RWPE1 (cell line): ENCODE measurements at regions not wholly inside any gene's neighbourhood (a gene's known extent, or its start where the extent isn't known, plus 50 kb on each side); places are given as distances from the start of the nearest gene placed in this dataset.
A peak's percentile ranks its signal among the peaks of the same experiment; 100 is the strongest.

ENCODE experiments used
- CTCF ChIA-PET: fragments of 350-600 bp; sonication (Branson Sonifier 250); formaldehyde crosslinking; extraction: SDS; loops from one replicate; lab custom pipeline; 2021; lab: Yijun Ruan, JAX
- POLR2A ChIA-PET: fragments of 400-600 bp; formaldehyde crosslinking; extraction: SDS; loops from one replicate; lab custom pipeline; 2020; ENCODE audit warnings: antibody characterized with exemption; ENCODE audit not compliant: low non-redundant PET; lab: Yijun Ruan, JAX
- DNase-seq: peaks from one replicate; pipeline ENCODE4 v3.0.0; 2012; ENCODE audit warnings: low spot score
- H3K27ac ChIP-seq: fragments of 450-650 bp; 2 replicates; pipeline ENCODE4 v1.5.1; 2017
- TF ChIP-seq, protein P1 (sequence below): fragments of 450-650 bp; conservative IDR thresholded peaks from 2 replicates; pipeline ENCODE4 v1.5.1; 2017; ENCODE audit warnings: low read depth, mild to moderate bottlenecking

DNA sequence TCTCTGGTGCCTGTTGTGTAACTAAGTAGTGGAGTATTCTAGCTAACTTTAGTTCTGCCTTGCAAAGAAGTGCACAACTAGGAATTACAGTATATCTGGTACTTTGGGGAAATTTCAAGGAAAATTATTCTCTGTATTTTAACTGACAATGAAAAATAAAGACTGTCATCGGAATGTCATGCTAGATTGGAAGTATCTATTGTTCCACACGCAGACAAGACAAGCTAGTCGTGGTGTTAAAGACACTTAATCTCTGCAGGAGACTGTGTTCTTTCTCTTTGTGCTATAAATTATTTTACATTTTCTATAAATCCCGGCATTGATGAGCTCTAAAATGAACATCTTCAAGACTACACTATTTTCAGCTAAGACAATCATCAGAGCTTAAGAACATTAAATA lies 1068.8 kb upstream of the ADGRL4 start:
- ChIA-PET POLR2A (no interaction called here), CTCF (interaction anchor here (0.9 kb wide), 1 partner anchor 25 kb away, joined by 3 read pairs; no protein-coding TSS in a partner anchor)
- no peak overlapping the region for H3K27ac ChIP-seq
- DNase-seq = no peak
- TF ChIP-seq, protein P1, sequence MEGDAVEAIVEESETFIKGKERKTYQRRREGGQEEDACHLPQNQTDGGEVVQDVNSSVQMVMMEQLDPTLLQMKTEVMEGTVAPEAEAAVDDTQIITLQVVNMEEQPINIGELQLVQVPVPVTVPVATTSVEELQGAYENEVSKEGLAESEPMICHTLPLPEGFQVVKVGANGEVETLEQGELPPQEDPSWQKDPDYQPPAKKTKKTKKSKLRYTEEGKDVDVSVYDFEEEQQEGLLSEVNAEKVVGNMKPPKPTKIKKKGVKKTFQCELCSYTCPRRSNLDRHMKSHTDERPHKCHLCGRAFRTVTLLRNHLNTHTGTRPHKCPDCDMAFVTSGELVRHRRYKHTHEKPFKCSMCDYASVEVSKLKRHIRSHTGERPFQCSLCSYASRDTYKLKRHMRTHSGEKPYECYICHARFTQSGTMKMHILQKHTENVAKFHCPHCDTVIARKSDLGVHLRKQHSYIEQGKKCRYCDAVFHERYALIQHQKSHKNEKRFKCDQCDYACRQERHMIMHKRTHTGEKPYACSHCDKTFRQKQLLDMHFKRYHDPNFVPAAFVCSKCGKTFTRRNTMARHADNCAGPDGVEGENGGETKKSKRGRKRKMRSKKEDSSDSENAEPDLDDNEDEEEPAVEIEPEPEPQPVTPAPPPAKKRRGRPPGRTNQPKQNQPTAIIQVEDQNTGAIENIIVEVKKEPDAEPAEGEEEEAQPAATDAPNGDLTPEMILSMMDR = no peak

- DNase-seq = no peak
- TF ChIP-seq, protein P1 = no peak
- ChIA-PET POLR2A (no interaction called here), CTCF (no interaction called here)
- H3K27ac ChIP-seq = no peak overlapping the region
Observed at GRCh38 chr1:80072563-80072962, 1066.0 kb upstream of the ADGRL4 start.

- H3K27ac ChIP-seq = no peak overlapping the region
- POLR2A ChIA-PET = no interaction called here
- no peak for DNase-seq
- TF ChIP-seq, protein P1 = no peak
- CTCF ChIA-PET = no interaction called here
Observed at GRCh38 chr1:80066060-80066459, 1059.5 kb upstream of the ADGRL4 start.

- CTCF ChIA-PET = no interaction called here
- peak; percentile 45 for DNase-seq
- H3K27ac ChIP-seq = no peak overlapping the region
- POLR2A ChIA-PET = no interaction called here
- TF ChIP-seq, protein P1 = no peak
Observed at GRCh38 chr1:80064524-80064923, 1058.0 kb upstream of the ADGRL4 start.

GRCh38 chr1:80059940-80060339 lies 1053.4 kb upstream of the ADGRL4 start:
- TF ChIP-seq, protein P1 = no peak
- DNase-seq = no peak
- ChIA-PET CTCF (interaction anchor here (0.7 kb wide), 1 partner anchor 1667 kb away, joined by 3 read pairs; no protein-coding TSS in a partner anchor), POLR2A (no interaction called here)
- H3K27ac ChIP-seq = no peak overlapping the region

DNA sequence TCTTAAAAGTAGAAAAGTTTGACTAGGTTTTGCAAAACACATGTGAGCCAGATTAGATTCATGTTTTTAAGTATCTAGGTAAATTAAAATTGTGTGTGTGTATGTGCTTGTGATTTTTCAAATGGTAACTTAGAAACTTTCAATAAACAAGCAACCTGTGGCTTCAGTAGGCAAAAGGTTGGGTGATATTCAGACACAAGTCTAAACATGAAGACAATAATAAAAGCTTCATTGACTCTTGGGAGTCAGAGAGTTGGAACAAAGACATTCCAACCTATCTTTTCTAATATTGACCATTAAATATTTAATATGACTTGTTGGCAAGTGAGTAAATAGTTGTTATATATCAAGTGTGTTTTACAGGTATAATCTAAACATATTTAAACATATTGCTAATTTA lies 1049.6 kb upstream of the ADGRL4 start:
- no peak overlapping the region for H3K27ac ChIP-seq
- POLR2A ChIA-PET = no interaction called here
- TF ChIP-seq, protein P1 = no peak
- CTCF ChIA-PET = no interaction called here
- DNase-seq = peak; percentile 13

- peak overlapping the region; percentile 71 for H3K27ac ChIP-seq
- ChIA-PET POLR2A (no interaction called here), CTCF (interaction anchor here (0.6 kb wide), 1 partner anchor 699 kb away, joined by 3 read pairs; no protein-coding TSS in a partner anchor)
- TF ChIP-seq, protein P1 = no peak
- DNase-seq = peak; percentile 79
Observed at GRCh38 chr1:80054129-80054528, 1047.6 kb upstream of the ADGRL4 start.
